ENCODE measurements at regions not wholly inside any gene's neighbourhood (a gene's known extent, or its start where the extent isn't known, plus 50 kb on each side); places are given as distances from the start of the nearest gene placed in this dataset.
"Not testable (repeated sequence)": the region's sequence is repeated elsewhere in the genome, so short reads cannot be mapped to it uniquely, and the experiment has no call there.

DNA sequence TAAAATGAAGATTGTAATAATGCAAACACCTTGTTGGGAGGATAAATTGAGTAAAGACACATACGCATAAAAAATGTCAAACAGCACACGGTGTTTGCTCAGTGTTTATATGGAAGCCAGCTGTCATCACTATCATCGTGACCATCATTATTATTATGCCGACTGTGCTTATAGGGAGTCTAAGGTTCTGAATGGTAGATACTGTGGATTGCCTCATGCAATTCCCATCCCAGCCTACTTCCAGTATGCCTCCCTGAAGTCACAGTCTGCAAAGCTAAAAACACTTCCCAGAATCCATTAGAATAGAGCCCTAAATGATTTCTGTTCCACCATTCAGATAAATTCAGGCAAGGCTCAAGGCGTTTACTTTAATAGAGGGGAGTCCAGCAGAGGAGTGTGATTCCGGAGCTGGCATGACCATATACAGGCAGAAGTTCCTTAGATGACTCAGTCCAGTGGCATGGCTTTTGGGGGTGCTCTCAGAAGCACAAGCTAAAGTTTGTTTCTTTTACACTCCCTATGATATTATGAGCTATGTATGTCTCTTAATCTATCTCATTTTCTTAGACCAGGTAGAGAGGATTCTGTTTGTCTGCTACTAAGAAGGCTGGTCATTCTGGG lies 148.7 kb downstream of the MEX3B start:
- DNase-seq: no peak

DNA sequence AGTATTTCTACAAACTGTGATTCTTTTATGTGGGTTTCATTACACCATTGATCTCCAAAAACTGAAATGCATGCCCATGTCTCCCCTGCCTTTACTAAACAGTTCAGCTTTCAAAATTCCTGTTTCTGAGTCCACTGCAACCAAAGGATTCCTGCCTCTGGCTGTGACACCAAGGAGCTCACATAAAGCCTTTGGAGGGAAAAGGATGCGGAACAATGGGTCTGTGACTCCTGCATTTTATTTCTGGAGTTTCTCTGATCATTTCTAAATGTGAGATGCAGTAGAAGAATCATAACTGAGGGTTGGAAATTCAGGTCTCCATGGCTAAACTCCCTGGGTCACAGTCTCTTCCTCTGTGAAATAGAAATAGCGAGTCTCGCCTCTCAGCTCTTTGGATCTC lies 149.5 kb downstream of the MEX3B start:
- DNase-seq: no peak

DNA sequence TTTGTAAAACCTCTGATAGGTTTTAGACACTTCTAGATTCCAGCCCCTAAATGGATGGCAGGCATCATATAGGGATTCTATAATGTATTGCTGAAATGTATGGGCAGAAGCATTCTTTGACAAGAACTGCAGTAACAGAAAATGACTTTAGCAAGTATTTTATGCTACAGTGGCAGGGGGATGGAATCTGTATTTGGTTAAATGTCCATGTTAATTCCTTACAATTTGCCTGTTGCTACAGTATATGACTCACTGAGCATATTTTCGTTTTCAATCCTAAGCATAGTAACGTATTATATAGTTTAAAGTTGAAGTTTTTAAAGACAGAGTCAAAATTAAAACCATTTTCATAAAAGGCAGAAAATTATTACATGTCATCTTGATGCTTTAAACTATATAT lies 150.1 kb downstream of the MEX3B start:
- DNase-seq: no peak

DNA sequence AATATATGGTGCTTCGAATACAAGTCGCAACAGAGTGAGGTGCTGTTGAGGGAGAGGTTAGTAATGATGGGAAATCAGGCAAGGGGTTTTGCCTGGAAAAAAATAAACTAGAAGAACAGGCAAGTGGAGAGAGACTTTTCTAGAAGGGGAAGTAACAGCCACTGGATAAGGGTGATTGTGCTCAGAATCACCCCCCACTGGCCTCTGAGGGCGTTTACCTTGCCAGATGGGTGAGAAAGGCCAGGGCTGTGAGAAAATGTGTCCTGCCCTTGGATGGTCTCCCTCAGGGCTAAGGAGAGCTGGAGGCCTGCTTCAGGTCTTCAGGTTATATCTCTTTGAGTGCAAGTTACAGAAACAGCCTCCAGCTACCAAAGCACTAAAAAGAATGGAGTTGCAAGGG lies 151.8 kb downstream of the MEX3B start:
- no peak for DNase-seq

DNA sequence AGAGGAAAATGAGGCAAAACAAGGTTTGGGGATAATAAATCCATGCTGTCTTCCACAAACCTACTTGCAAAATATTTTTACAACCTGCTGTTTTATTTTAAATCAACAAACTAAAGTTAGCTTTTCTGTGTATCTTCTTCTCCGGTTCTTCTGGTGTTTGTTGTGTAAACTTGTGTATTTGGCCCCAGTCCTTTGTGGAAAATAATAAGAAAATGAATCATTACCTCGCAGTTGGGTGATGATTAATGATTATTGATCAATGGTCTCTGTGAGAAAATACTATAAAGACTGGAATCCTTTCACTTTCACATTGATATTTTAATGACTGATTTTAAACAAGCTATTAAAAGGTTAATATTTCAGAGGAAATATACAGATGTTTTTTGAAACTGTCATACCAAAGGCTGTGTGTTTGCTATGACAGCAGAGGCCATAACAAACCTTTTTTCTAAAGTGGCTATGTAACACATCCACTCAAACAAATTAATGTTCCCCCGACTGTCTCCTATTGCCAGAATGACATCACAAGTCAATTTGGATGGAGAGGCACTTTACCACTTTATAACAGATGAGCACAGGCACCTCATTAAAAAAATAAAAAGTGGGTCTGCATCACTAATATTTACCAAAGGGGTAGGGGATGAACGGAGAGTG lies 152.5 kb downstream of the MEX3B start:
- no peak for DNase-seq

DNA sequence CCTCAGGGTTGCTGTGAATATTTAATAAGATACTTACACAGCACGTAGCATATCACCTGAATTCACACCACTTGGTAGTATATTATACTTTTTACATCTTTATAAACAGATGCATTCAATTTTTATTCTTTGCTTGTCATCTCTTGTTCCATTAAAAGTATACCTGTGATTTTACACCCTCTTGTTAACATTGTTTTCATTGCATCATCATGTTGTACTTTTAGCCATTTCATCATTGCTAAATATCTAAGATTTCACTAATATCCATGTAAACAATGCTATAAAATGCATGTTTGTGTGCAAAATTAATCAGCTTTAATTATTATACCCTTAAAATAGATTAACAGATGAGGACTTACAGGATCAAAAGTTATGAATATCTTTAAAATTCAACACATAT lies 155.3 kb downstream of the MEX3B start:
- DNase-seq: no peak

DNA sequence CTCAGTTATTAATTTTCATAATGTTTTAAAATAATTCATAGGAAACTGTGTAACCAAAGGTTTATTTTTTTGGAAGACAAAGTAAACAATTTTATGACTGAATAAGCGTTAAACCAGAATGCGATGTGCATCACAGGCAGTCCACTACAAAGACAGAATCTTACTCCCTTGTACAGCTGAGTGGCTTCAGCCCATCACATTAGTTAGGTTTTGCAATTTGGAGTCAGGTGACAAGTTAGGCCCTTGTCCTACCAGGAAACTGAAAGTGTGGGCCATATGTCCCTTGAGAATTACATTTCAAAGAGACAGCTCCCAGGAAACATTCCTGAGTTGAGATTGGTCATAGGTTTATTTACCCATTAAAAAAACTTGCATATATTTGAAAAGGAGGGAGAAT lies 156.3 kb downstream of the MEX3B start:
- DNase-seq: no peak

DNA sequence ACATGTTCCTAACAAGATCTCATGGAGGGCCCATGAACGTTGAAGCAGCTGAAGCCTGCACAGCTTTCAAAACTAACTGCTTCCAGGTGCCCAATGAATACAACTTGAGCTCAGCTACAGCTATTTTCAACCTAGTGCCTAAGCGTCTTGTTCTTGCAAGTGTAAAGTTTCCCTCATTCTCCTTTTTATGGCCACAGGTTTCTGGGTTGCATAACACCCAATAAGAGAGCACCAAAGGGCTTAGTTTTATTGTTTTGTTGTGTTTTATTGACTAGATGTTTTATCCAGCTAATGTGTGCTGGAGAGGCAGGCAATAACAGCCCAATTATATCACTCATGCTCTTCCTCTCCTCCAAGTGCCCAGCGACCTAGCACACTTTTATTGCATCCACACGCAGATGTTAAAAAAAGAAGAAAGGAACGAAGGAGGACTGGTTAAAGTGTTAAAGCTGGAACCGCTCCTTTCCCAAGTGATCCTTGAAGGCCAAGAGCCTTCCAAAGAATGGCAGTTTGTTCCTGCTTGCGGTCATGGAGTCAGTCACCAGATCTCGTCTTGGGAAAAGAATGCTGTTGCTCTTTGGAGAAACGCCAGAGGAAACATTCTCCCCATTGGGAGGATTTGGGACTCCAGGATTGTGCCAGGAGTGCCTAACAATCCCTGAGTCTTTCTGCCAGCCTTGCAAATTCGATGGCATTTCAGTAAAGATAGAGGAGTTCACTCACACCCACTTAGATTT lies 156.9 kb downstream of the MEX3B start:
- no peak for DNase-seq

DNA sequence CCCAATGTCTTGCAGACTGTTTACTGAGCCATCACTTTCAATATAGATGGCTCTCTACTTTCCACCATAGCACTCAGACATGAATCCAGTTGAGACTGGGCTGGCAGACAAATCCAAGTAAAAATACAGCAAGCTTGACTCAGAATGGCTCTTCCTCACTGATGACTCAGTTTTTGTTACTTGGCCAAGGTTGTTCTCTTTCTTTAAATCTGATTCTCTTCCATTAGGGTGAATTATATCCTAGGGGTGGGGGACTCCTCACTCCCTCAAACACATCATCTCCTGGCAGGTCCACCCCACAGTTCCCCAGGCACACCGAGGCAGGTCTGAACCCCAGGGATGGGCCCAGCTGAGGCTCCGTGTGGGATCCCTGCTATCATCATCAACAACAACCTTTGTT lies 157.9 kb downstream of the MEX3B start:
- no peak for DNase-seq

DNA sequence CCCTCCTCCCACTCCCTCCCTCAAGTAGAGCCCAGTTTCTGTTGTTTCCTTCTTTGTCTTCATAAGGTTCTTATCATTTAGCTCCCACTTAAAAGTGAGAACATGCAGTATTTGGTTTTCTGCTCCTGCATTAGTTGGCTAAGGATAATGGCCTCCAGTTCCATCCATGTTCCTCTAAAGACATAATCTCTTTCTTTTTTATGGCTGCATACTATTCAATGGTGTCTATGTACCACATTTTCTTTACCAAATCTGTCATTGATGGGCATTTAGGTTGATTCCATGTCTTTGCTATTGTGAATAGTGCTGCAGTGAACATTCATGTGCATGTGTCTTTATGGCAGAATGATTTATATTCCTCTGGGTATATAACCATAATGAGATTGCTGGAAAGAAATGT lies 158.6 kb downstream of the MEX3B start:
- DNase-seq: not testable (repeated sequence)

DNA sequence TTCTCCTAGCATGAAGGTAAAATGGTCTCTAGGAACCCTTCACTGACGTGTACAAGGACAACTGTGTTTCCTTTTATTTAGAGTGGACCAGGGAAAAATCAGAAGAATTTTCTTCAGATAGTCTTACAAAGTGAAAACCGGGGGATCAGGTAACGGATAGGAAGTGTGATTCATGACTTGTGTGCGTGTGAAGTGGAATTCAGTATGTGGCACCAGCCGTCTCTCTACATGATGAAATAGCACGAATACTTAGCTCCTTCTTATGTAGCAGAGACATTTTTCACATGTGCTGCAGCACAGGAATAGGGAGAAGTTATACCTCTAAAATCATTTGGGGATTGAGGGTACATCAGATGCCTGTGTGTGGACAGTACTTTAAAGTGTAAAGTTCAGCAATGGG lies 159.2 kb downstream of the MEX3B start:
- no peak for DNase-seq

DNA sequence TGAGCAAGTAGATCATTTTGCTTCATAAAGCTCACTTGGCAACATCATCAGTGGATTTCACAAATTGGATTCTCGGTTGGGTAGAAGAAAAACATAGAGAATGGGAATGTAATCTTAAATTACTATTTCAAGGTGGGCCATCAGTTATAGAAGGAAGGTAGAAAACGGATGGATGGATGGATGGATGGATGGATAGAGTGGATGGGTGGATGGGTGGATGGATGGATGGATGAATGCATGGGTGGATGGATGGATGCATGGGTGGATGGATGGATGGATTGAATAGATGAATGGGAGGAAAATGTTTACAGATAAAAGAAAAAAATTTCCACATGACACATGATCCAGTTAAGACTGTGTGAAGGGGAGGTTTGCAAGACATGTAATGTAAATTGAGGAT lies 159.7 kb downstream of the MEX3B start:
- DNase-seq: no peak

DNA sequence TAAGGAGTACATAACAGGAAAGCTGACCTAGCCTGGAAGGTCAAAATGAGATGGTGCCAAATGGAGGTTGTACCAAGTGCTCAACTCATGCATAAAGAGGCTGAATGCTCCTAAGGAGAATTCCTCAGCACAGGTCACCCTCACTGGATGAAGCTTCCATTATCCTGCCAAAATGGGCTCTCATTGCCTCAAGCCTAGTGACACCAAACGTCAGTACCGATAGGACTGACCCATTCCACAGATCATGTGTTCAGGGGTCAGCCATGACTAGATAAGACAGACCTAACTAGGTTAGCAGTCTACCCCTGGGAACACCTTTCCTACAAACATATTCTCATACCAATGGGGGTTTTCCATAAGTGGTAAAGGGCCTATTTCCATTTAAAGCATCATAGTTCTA lies 160.7 kb downstream of the MEX3B start:
- no peak for DNase-seq

DNA sequence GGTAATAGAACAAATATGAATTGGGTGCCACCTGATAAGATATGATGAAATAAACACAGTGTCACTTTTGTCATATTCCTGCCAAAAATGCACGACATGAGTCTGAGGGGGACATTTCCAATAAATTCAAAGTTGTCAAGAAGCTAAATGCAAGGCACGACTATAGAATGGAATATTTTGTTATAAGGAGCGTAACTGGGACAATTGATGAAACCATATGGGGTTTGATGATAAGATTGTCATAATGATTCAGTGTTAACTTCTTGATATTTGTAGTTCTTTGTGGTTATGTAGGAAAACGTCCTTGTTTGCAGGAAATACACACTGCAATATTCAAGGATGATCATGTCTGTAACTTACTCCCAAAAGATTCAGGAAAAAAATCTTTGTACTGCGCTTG lies 163.3 kb downstream of the MEX3B start:
- no peak for DNase-seq

DNA sequence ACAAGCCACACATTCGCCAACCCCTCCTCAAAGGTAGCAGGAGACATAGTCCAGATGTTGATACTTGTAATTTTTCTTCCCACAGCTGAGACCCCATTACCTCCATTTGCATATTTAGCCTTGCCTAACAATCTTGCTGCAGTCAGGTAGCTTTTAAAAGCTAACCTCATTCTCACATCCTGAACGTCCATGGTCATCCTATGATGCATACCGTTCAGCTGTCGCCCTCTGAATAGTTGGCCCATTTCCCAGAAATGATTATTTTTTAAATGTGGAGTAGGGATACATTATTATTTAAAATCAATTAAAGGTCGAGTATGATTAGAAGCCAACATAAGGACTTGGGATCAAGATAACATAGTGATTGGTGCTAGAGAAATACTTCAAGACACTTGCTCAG lies 165.0 kb downstream of the MEX3B start:
- DNase-seq: no peak

DNA sequence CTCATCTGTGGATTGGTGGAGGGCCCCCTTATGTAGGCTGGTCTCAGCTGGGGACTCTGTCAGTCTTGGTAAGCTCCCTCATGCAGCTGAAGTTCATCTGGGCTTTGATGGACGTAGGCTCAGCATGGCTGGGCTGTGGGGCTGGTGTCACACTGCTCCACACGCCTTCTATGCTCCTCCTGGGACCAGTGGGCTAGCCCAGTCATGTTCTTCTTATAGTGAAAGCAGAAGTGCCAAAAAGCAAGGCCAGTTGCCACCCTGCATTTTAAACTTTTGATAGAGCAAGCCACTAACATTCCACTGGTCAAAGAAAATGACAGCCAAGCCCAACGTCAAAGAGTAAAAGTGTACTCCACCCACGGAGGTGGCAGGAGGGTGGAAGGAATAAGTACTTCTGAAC lies 165.5 kb downstream of the MEX3B start:
- DNase-seq: no peak

DNA sequence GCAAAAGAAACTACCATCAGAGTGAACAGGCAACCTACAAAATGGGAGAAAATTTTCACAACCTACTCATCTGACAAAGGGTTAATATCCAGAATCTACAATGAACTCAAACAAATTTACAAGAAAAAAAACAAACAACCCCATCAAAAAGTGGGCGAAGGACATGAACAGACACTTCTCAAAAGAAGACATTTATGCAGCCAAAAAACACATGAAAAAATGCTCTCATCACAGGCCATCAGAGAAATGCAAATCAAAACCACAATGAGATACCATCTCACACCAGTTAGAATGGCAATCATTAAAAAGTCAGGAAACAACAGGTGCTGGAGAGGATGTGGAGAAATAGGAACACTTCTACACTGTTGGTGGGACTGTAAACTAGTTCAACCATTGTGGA lies 170.1 kb downstream of the MEX3B start:
- DNase-seq: not testable (repeated sequence)

DNA sequence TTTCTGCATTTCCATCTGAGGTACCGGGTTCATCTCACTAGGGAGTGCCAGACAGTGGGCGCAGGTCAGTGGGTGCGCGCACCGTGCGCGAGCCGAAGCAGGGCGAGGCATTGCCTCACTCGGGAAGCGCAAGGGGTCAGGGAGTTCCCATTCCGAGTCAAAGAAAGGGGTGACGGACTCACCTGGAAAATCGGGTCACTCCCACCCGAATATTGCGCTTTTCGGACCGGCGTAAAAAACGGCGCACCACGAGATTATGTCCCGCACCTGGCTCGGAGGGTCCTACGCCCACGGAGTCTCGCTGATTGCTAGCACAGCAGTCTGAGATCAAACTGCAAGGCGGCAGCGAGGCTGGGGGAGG lies 175.1 kb downstream of the MEX3B start:
- not testable (repeated sequence) for DNase-seq

DNA sequence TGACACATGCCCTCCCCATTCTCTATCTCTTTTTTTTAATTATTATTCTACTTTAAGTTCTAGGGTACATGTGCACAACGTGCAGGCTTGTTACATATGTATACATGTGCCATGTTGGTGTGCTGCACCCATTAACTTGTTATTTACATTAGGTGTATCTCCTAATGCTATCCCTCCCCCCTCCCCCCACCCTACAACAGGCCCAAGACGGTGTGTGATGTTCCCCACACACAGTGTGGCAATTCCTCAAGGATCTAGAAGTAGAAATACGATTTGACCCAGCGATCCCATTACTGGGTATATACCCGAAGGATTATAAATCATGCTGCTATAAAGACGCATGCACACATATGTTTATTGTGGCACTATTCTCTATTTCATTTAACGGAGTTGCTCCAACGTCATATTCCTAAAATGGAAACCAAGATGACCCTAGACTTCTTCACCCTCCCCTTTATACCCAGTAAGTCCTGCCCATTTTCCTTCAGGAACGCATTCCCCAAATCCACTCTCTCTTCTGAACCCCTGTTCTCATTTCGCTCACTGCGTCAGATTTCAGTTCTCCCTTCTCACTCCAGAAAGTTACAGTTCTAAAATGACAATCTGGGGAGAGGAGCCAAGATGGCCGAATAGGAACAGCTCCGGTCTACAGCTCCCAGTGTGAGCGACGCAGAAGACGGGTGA lies 175.6 kb downstream of the MEX3B start:
- not testable (repeated sequence) for DNase-seq

DNA sequence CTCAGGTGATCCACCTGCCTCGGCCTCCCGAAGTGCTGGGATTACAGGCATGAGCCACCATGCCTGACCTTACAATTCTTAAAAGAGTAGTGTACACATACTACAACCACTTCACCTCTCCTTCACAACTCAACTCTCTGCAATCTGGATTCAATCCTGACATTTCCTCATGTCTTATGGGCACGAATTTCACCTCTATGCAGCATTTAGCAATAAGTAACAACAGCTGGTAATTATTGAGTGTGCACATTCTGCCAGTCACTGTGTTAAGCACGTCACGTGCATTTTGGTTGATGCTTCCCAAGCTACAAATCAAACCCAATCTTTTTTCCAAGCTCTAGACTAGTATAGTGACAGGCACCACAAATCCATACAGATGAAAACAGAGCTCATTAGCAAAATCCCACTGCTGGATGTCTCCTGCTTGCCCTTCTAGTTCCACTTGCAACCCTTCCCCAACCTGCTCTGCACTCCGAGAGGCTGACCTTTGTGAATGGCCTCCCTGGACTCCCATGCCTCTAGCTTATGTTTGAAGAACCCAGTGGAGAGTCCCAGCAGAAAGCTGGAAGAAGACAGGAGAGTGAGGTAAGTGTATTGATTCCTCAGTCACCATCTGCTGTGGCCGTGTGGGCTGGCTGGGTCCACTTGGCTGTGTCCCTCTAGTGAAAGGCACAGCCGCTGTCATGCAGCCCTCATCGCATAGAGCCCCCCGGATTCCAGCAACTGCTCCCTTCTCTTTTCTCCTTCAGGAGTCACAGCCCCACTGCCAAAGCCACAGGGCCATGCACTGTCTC lies 176.5 kb downstream of the MEX3B start:
- no peak for DNase-seq

DNA sequence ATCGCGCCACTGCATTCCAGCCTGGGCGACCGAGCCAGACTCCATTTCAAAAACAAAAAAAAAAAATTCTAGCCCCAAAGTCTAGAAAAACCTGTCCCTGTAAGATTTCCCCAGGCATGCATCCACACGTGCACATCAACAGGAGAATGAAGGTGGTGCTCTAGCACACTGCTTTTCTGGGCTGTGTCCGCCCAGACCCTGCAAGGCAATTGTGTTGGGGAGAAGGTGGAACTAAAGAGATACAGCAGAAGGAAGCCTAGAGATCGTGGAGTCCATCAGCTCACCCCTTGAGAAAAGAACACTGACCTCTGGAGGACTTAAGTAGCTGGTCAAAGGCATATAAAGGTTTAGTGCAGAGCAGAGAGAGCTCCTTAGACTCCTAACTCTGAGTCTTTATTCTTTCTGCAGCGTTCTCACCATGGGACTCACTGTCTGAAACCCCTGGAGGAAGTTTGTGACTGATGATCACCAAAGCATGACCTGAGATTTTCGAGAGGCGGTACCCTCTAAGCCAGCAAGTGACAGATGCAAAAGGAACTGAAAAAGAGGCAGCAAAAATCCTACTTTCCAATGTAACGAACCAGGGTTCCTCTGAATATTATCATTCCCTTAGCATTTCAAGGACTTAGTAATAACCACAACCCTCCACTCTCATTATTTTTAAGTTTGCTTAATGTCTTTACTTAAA lies 179.8 kb downstream of the MEX3B start:
- DNase-seq: no peak

DNA sequence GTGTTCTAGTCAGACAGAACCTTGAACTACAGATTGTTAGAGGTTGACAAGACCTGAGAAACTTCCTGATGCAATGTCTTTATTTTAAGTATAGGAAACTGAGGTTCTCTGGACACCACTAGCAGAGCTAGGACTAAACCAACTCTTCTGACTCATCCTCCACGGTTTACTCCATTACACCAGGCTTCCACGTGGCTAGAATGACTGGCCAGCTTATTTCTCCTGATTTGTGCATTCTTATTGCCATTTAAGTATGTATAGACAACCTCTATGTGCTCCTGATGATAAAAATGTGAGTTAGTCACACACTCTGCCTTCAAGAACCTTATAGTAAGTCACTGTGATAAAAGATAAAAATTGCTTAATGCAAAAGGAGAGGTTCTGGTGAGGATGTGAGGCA lies 182.7 kb downstream of the MEX3B start:
- DNase-seq: no peak

All from stimulated activated CD4-positive, alpha-beta T cell treated with anti-CD3 and anti-CD28 coated beads, Interleukin-2, amount 100 ng/mL, for 48 hours (primary cell).